ENCODE measurements at regions not wholly inside any gene's neighbourhood (a gene's known extent, or its start where the extent isn't known, plus 50 kb on each side); places are given as distances from the start of the nearest gene placed in this dataset.
A peak's percentile ranks its signal among the peaks of the same experiment; 100 is the strongest.

DNA sequence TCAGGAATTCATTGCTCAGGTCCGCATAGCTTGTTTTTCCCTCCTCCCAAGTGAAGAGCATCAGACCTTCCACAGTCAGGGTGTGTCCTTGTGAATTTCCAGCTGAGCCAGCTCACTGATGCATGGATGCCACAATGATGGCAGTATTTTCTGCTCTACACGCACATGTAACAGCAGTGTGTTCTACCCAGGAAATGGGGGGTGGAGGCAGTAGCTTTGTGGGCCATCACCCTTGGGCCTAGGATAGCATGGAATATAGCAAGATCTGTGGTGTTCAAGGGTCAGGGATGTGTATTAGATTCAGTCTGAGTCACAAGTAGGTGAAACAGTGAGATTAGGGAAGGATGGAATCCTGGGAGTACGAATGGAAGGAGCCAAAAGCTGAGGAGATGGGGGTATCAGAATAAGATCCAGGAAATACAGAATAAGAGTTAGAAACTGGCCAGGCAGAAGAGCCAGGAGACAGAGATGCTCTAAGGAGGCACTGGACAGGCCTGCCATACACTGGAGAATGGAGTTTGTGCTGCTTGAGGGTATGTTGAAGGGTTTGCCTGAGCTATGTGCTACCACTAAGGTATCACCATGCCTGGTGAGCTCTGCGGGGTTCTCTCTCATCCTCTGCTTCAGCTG is 90.6 kb upstream of the CNIH3 start:
- POLR2A ChIA-PET: no interaction called here

DNA sequence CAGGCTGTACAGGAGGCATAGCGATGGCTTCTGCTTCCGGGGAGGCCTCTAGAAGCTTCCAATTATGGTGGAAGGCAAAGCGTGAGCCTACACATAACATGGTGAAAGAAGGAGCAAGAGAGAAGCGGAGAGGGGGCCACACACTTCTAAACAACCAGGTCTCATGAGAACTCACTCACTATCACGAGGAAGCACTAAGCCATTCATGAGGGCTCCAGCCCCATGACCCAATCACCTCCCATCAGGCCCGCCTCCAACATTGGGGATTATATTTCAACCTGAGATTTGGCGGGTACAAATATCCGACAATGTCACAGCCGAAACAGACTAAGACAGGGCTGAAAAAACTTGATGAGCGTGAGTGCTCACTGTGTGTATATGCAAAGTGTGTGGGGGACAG is 89.3 kb upstream of the CNIH3 start:
- Mint-ChIP-seq H3K36me3 (no peaks in the 10 kb centered on the region), H3K9me3 (no peaks in the 10 kb centered on the region), H3K4me1 (no peaks in the 10 kb centered on the region), H3K27me3 (peaks cover 0 to 7% (median 0%) of the 10 kb centered on the region in 5 donors), H3K4me3 (no peak overlapping the region), H3K27ac (no peak overlapping the region)
- DNase-seq: no peak
- POLR2A ChIA-PET: no interaction called here
- ATAC-seq: no peak

More for the DNA sequence above, 90.6 kb upstream of the CNIH3 start:
- Mint-ChIP-seq H3K36me3 (no peaks in the 10 kb centered on the region), H3K27me3 (peaks cover 0 to 5% (median 0%) of the 10 kb centered on the region in 5 donors), H3K4me1 (no peaks in the 10 kb centered on the region), H3K9me3 (no peaks in the 10 kb centered on the region), H3K4me3 (no peak overlapping the region), H3K27ac (no peak overlapping the region)
- DNase-seq: no peak
- ATAC-seq: no peak

DNA sequence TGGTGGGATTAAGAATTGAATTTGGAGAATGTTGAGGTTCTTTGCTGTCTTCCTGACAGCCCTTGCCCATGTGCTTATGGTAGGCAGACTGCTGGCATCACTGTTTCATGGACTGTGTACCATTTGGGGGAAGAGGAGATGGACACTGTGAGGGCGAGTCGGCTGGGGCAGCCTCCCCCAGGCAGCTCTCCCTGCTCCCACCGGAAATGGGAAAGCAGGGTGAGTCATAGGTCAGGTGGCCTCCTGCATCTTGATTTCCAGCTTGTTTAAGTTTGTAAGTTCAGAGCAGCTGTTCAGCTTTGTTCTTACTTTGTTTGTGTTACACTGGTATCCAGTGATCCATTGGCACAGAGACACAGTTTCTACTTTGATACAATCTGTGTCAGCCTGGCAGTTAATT is 87.2 kb upstream of the CNIH3 start:
- no peaks in the 10 kb centered on the region for H3K9me3 Mint-ChIP-seq

DNA sequence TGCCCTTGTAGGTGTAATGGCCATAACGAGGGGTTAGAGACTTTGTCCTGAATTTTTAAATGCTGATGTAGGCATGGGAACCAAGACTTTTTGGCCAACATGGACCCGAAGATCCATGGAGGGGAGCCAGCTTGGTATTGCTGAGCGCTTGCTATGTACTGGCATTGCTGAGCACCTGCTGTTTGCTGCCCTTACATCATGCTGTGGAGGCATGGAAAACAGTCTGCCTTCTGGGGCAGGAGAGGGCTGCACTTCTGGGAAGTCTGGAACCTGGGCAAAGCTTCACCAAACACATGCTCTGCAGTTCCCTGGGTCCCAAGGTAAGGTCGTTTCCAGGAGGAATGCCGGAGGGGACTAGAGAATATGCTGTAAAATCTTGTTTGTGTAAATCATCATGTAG is 86.3 kb upstream of the CNIH3 start:
- no peaks in the 10 kb centered on the region for H3K36me3 Mint-ChIP-seq
- POLR2A ChIA-PET: no interaction called here
- no peaks in the 10 kb centered on the region for H3K4me1 Mint-ChIP-seq
- ATAC-seq: no peak
- no peak for DNase-seq
- H3K27ac Mint-ChIP-seq: no peak overlapping the region
- no peak overlapping the region for H3K4me3 Mint-ChIP-seq
- H3K27me3 Mint-ChIP-seq: peaks cover 0 to 13% (median 0%) of the 10 kb centered on the region in 5 donors
- H3K9me3 Mint-ChIP-seq: no peaks in the 10 kb centered on the region

More for the DNA sequence above, 87.2 kb upstream of the CNIH3 start:
- no peaks in the 10 kb centered on the region for H3K36me3 Mint-ChIP-seq
- peaks cover 0 to 13% (median 0%) of the 10 kb centered on the region in 5 donors for H3K27me3 Mint-ChIP-seq
- POLR2A ChIA-PET: no interaction called here
- DNase-seq: no peak
- no peak for ATAC-seq
- no peak overlapping the region for H3K4me3 Mint-ChIP-seq
- no peaks in the 10 kb centered on the region for H3K4me1 Mint-ChIP-seq
- no peak overlapping the region for H3K27ac Mint-ChIP-seq

DNA sequence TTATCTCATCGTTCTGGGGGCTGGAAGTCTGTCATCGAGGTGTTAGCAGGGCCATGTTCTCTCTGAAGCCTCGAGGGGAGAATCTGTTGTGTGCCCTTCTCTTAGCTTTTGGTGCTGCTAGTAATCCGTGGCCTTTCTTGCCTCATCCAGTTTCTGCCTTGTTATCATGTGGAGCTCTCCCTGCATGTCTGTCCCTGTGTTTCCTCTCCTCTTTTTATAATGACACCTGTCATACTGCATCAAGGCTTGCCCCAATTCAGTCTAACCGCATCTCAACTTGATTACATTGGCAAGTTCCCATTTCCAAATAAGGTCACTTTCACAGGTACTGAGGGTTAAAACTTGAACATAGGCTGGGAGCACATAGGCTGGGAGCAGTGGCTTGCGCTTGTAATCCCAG is 82.6 kb upstream of the CNIH3 start:
- POLR2A ChIA-PET: no interaction called here
- no peaks in the 10 kb centered on the region for H3K9me3 Mint-ChIP-seq
- H3K36me3 Mint-ChIP-seq: no peaks in the 10 kb centered on the region
- DNase-seq (no peak), ATAC-seq (no peak)
- H3K4me1 Mint-ChIP-seq: peaks cover 0 to 2% (median 0%) of the 10 kb centered on the region in 4 donors
- no peak overlapping the region for H3K4me3 Mint-ChIP-seq
- no peak overlapping the region for H3K27ac Mint-ChIP-seq
- H3K27me3 Mint-ChIP-seq: peaks cover 0 to 13% (median under 1%) of the 10 kb centered on the region in 5 donors

DNA sequence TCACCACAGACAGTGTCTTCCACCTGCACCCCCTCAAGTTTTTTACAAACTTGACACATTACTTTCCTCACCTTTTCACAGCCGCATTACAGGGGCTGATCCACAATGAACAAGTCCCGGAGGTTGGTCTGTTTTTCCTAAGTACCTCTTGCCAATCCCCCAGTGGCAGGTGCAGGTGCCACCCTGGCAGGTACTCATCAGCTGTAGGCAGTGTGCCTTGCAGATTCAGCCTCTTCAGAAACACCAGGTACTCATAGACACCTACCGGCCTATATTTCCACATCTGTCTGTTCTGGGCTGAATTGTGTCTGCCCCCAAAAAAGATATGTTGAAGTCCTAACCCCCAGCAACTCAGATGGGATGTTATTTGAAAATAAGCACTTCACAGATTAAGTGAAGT is 81.4 kb upstream of the CNIH3 start:
- Mint-ChIP-seq H3K4me1 (peaks cover 0 to 2% (median 0%) of the 10 kb centered on the region in 4 donors), H3K27me3 (peaks cover 2 to 23% (median 10%) of the 10 kb centered on the region in 5 donors), H3K36me3 (no peaks in the 10 kb centered on the region), H3K4me3 (no peak overlapping the region), H3K9me3 (no peaks in the 10 kb centered on the region), H3K27ac (no peak overlapping the region)
- no peak for DNase-seq
- no peak for ATAC-seq
- POLR2A ChIA-PET: no interaction called here

DNA sequence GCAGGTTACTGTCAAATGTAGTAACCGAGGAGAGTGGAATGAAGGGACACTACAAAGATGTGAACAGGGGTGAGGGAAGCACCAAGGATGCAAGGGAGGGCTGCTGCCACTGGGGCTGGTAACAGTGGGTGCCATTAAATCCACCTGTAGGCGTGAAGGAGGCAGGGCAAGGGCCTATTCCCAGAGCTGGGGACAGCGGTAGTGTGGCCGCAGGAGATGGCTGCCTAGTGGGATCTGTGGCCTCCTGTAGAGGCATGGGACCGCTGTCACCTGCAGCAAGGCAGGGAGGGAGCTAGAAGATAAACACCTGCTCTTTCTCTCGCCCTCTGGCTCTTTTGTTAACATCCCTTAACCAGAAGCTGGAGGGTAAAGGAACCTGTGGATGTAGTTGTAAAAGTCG is 80.5 kb upstream of the CNIH3 start:
- no peaks in the 10 kb centered on the region for H3K9me3 Mint-ChIP-seq
- H3K36me3 Mint-ChIP-seq: no peaks in the 10 kb centered on the region
- H3K27ac Mint-ChIP-seq: no peak overlapping the region
- H3K27me3 Mint-ChIP-seq: peaks cover 2 to 24% (median 10%) of the 10 kb centered on the region in 5 donors
- no peak for DNase-seq
- no peak for ATAC-seq
- H3K4me3 Mint-ChIP-seq: no peak overlapping the region
- H3K4me1 Mint-ChIP-seq: peaks cover 0 to 2% (median 0%) of the 10 kb centered on the region in 4 donors
- POLR2A ChIA-PET: no interaction called here

DNA sequence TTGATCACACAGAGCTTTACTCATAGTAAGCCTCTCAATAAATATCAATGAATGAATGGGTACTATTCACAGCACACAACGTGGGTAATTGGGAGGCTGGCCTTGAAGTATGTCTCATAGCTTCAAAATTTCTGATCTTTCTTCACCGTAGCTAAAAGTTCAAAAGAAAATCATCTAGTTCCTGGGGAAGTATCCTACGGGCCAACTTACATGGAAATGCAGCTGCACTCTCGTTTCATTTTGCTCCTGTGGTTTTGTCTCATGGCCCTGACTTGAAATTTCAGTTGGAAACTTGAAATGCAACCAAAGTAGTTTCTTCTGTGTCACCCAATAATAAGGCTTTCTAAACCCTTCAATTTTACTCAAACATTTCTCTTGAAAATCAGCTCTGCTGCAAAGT is 76.1 kb upstream of the CNIH3 start:
- DNase-seq (no peak), ATAC-seq (no peak)
- Mint-ChIP-seq H3K4me1 (peaks cover 0 to 9% (median 2%) of the 10 kb centered on the region in 4 donors), H3K27me3 (peaks cover 2 to 16% (median 10%) of the 10 kb centered on the region in 5 donors), H3K27ac (no peak overlapping the region), H3K4me3 (no peak overlapping the region), H3K9me3 (no peaks in the 10 kb centered on the region), H3K36me3 (peaks cover 0 to 3% (median 0%) of the 10 kb centered on the region in 3 donors)
- POLR2A ChIA-PET: no interaction called here

DNA sequence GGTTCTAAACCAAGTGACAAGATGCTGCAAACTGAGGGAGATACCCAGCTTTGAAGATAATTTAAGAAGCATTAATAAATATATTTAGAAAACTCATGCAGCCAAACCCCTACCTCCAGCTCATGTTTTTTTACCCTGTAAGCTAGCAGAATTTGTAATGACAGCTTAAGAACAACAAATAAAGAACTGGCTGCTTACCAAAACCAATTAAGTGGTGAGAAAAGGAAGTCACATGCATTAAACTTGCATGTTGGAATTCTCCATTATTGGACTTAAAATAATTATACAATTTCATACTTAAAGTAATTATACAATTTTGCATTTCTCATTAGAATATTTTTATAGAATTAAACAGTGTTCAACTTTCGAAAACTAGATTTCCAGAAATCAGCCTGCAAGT is 75.6 kb upstream of the CNIH3 start:
- H3K4me3 Mint-ChIP-seq: no peak overlapping the region
- peaks cover 0 to 3% (median 0%) of the 10 kb centered on the region in 3 donors for H3K36me3 Mint-ChIP-seq
- no peaks in the 10 kb centered on the region for H3K9me3 Mint-ChIP-seq
- peaks cover 0 to 9% (median 2%) of the 10 kb centered on the region in 4 donors for H3K4me1 Mint-ChIP-seq
- POLR2A ChIA-PET: no interaction called here
- H3K27ac Mint-ChIP-seq: no peak overlapping the region
- H3K27me3 Mint-ChIP-seq: peaks cover 2 to 16% (median 10%) of the 10 kb centered on the region in 5 donors
- ATAC-seq (no peak), DNase-seq (no peak)

DNA sequence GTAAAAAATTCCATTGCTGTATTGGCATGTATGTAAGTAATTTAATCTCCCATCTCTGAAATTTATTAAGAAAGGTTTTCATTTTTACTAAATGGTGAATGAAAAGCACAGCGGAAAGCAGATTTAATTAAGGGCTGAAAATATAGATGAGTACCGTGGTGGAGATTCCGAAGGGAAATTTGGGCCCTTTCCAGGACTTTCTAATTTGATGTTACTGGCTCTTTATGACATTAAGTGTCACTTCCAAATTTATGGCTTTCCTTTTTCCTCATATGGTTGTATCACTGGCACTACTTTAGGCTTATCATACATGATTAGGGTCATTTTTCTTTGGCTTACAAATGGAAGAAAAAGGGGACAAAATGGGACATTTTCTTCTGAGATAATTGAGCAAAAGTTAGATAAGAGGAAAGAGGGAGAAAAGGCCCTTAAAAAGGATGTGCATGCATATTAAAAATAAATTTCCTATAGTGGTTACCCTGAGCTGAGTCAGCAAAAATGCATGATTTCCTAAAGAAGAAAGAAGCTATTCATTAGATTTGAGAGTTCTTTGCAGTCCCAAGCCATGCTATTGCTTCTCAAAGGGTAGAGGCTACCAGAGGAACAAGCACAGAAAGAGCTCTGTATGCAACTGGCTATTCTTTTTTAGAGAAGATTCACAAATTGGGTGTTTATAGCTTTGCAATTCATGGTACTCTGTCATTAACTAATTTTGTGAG is 74.9 kb upstream of the CNIH3 start:
- POLR2A ChIA-PET: no interaction called here
- H3K4me1 Mint-ChIP-seq: peaks cover 0 to 9% (median 2%) of the 10 kb centered on the region in 4 donors
- no peaks in the 10 kb centered on the region for H3K9me3 Mint-ChIP-seq
- H3K27ac Mint-ChIP-seq: no peak overlapping the region
- H3K27me3 Mint-ChIP-seq: peaks cover 2 to 16% (median 10%) of the 10 kb centered on the region in 5 donors
- ATAC-seq (no peak), DNase-seq (no peak)
- H3K36me3 Mint-ChIP-seq: peaks cover 0 to 3% (median 0%) of the 10 kb centered on the region in 3 donors
- no peak overlapping the region for H3K4me3 Mint-ChIP-seq

DNA sequence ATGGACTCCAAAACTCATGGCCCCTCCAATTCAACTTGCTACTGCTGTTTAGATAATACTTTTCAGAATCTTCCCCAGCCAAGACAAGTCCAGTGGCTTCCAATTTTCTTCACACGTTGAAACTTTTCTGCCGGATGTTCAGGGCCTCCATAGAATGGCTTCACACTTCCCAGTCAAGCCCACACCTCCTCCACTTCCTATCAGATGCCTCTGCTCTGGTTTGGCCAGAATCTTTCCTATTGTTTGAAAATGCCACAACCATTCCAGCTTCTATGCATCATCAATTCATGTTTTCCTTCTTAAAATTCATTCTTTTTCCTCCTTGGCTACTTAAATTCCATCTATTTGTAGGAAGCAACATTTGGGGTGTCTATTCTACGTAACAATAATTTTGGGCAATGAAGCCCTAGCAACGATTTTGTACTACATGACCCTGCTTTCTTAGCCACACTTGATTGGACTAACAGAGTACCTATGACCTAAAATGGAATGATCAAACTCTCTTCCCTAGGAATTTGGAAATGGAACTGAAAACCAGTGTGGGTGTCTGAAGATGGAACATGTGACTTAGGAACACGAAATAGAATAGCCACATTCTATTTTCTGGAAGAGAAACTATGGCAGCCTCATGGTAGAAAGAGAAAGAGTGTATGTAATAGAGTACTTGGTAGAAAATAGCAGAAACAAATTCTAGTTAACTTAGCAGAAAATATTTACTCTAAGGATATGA is 74.1 kb upstream of the CNIH3 start:
- no peak for ATAC-seq
- no peak overlapping the region for H3K4me3 Mint-ChIP-seq
- no peak overlapping the region for H3K27ac Mint-ChIP-seq
- H3K4me1 Mint-ChIP-seq: peaks cover 0 to 9% (median 2%) of the 10 kb centered on the region in 4 donors
- no peaks in the 10 kb centered on the region for H3K9me3 Mint-ChIP-seq
- peaks cover 0 to 3% (median 0%) of the 10 kb centered on the region in 3 donors for H3K36me3 Mint-ChIP-seq
- H3K27me3 Mint-ChIP-seq: peaks cover 2 to 16% (median 6%) of the 10 kb centered on the region in 5 donors
- no peak for DNase-seq
- POLR2A ChIA-PET: no interaction called here

DNA sequence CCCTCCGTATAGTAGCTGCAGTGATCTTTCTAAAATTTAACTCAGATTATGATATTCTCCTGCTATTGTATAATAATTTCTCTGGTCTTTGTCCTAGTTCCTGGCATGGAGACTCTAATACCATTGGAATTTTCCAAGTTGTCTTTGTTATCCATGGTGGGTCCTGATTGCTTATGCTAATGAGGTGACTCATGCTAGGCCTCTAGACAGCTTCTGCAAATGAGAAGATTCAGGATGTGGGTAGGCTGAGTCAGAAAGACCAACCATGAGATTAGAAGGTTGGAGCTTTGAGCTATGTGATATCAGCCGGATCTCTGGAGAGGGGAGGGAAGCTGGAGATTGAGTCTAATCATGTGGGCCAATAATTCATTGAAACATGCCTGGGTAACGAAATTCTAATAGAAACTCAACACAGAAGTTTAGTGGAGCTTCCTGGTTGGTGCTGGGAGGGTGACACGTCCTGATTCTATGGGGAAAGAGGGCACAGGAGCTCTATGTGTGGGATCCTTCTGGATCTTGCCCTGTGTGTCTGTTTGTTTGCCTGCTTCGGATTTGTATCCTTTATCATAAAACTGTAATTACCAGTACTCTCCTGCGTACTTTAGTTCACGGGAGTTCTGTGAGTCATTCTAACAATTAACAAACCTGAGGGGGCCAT is 73.2 kb upstream of the CNIH3 start:
- H3K4me1 Mint-ChIP-seq: peaks cover 0 to 9% (median 2%) of the 10 kb centered on the region in 4 donors
- peaks cover 2 to 16% (median 6%) of the 10 kb centered on the region in 5 donors for H3K27me3 Mint-ChIP-seq
- H3K27ac Mint-ChIP-seq: no peak overlapping the region
- peaks cover 0 to 3% (median 0%) of the 10 kb centered on the region in 3 donors for H3K36me3 Mint-ChIP-seq
- POLR2A ChIA-PET: no interaction called here
- H3K4me3 Mint-ChIP-seq: no peak overlapping the region
- no peaks in the 10 kb centered on the region for H3K9me3 Mint-ChIP-seq
- ATAC-seq (peak in 1 of 2 donors; percentile 38), DNase-seq (no peak)

DNA sequence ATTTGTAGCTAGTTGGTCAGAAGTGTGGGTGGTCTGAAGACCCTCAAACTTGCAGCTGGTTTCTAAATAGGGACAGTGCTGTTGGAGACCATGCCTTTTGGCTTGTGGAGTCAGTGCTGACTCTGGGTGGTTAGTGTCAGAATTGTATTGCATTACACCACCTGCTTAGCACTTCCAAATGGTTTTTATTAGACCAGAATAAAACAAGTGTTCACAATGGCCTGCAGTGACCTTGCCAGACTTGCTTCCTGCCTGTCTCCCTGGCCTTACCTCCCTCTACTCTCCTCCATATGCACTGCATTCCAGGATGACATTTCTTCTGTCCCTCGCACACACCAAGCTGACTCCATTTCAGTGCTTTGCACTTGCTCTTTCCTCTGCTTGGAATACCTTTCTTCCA is 72.7 kb upstream of the CNIH3 start:
- Mint-ChIP-seq H3K9me3 (no peaks in the 10 kb centered on the region), H3K4me3 (no peak overlapping the region), H3K36me3 (peaks cover 0 to 3% (median 0%) of the 10 kb centered on the region in 3 donors), H3K27me3 (peaks cover 2 to 16% (median 6%) of the 10 kb centered on the region in 5 donors), H3K27ac (no peak overlapping the region), H3K4me1 (peaks cover 0 to 9% (median 2%) of the 10 kb centered on the region in 4 donors)
- ATAC-seq (no peak), DNase-seq (no peak)
- POLR2A ChIA-PET: no interaction called here
